SK-N-SH treated with all-trans-retinoic acid at 6 μM for 48 hours (cell line): ENCODE measurements at regions not wholly inside any gene's neighbourhood (a gene's known extent, or its start where the extent isn't known, plus 50 kb on each side); places are given as distances from the start of the nearest gene placed in this dataset.

ENCODE experiments used
- ATAC-seq: fragments of 200-7000 bp; cut with Tn5 transposase; 3 replicates; pipeline ENCODE4 v1.9.1; 2020; ENCODE audit warnings: mild to moderate bottlenecking, moderate library complexity
- ARNTL ChIP-seq: fragments of 450-650 bp; formaldehyde crosslinking; IDR thresholded peaks from 2 replicates; pipeline ENCODE4 v1.5.0; 2020; ENCODE audit warnings: low read depth, mild to moderate bottlenecking, moderate library complexity, borderline replicate concordance
- BACH2 ChIP-seq: fragments of 250-450 bp; sonication (Bioruptor Pico); IDR thresholded peaks from 2 replicates; pipeline ENCODE4 v1.9.0; 2021; ENCODE audit warnings: mild to moderate bottlenecking, borderline replicate concordance
- CREB5 ChIP-seq: fragments of 250-450 bp; sonication (Bioruptor Pico); IDR thresholded peaks from 2 replicates; pipeline ENCODE4 v1.5.1; 2020; ENCODE audit warnings: low read depth, mild to moderate bottlenecking, moderate library complexity
- CSDC2 ChIP-seq: fragments of 250-450 bp; sonication (Bioruptor Pico); IDR thresholded peaks from 2 replicates; pipeline ENCODE4 v1.5.0; 2020; ENCODE audit warnings: mild to moderate bottlenecking, moderate library complexity
- CSRNP3 ChIP-seq: fragments of 250-450 bp; sonication (Bioruptor Pico); IDR thresholded peaks from 2 replicates; pipeline ENCODE4 v1.5.1; 2021; ENCODE audit warnings: mild to moderate bottlenecking, moderate library complexity
- ESRRG ChIP-seq: fragments of 250-450 bp; sonication (Bioruptor Pico); IDR thresholded peaks from 2 replicates; pipeline ENCODE4 v1.6.1; 2021; ENCODE audit warnings: mild to moderate bottlenecking
- ISL1 ChIP-seq: fragments of 250-450 bp; sonication (Bioruptor Pico); IDR thresholded peaks from 2 replicates; pipeline ENCODE4 v2.1.2; 2022; ENCODE audit warnings: mild to moderate bottlenecking, moderate library complexity
- OSR1 ChIP-seq: fragments of 250-450 bp; sonication (Bioruptor Pico); IDR thresholded peaks from 2 replicates; pipeline ENCODE4 v1.8.0; 2022; ENCODE audit warnings: moderate library complexity, mild to moderate bottlenecking, inconsistent platforms
- POU6F1 ChIP-seq: fragments of 250-450 bp; sonication (Bioruptor Pico); IDR thresholded peaks from 2 replicates; pipeline ENCODE4 v1.8.0; 2021; ENCODE audit warnings: low read depth, mild to moderate bottlenecking, moderate library complexity, borderline replicate concordance
- PPARA ChIP-seq: fragments of 250-450 bp; sonication (Bioruptor Pico); IDR thresholded peaks from 2 replicates; pipeline ENCODE4 v1.5.0; 2020; ENCODE audit warnings: mild to moderate bottlenecking, borderline replicate concordance
- RARB ChIP-seq: fragments of 250-450 bp; sonication (Bioruptor Pico); IDR thresholded peaks from 2 replicates; pipeline ENCODE4 v1.8.0; 2021; ENCODE audit warnings: mild to moderate bottlenecking, moderate library complexity
- SNAI2 ChIP-seq: fragments of 250-450 bp; sonication (Bioruptor Pico); IDR thresholded peaks from 2 replicates; pipeline ENCODE4 v1.5.0; 2020; ENCODE audit warnings: mild to moderate bottlenecking, moderate library complexity
- TCF4 ChIP-seq: fragments of 250-450 bp; sonication (Bioruptor Pico); IDR thresholded peaks from 2 replicates; pipeline ENCODE4 v1.8.0; 2021; ENCODE audit warnings: mild to moderate bottlenecking, moderate library complexity, borderline replicate concordance
- TSHZ2 ChIP-seq: fragments of 250-450 bp; sonication (Bioruptor Pico); IDR thresholded peaks from 2 replicates; pipeline ENCODE4 v1.5.0; 2020; ENCODE audit warnings: mild to moderate bottlenecking, moderate library complexity
- ZC3H10 ChIP-seq: fragments of 250-450 bp; sonication (Bioruptor Pico); IDR thresholded peaks from 2 replicates; pipeline ENCODE4 v1.5.1; 2021; ENCODE audit warnings: mild to moderate bottlenecking, moderate library complexity
- ZFP3 ChIP-seq: fragments of 250-450 bp; sonication (Bioruptor Pico); IDR thresholded peaks from 2 replicates; pipeline ENCODE4 v1.5.0; 2020; ENCODE audit warnings: mild to moderate bottlenecking, moderate library complexity
- ZFP30 ChIP-seq: fragments of 450-650 bp; formaldehyde crosslinking; IDR thresholded peaks from 2 replicates; pipeline ENCODE4 v1.5.0; 2022; ENCODE audit warnings: mild to moderate bottlenecking, moderate library complexity
- ZNF565 ChIP-seq: fragments of 450-650 bp; formaldehyde crosslinking; conservative IDR thresholded peaks from 2 replicates; pipeline ENCODE4 v1.5.0; 2020; ENCODE audit warnings: low read depth, mild to moderate bottlenecking, moderate library complexity
- ZNF70 ChIP-seq: fragments of 450-650 bp; formaldehyde crosslinking; IDR thresholded peaks from 2 replicates; pipeline ENCODE4 v1.5.0; 2020; ENCODE audit warnings: mild to moderate bottlenecking, moderate library complexity
- ZNF8 ChIP-seq: fragments of 450-650 bp; formaldehyde crosslinking; IDR thresholded peaks from 2 replicates; pipeline ENCODE4 v1.5.0; 2020; ENCODE audit warnings: mild to moderate bottlenecking, moderate library complexity

- ATAC-seq, result peak; percentile 18
- 0 out of 2 replicates have a peak, but pooled peaks have one; percentile 26 for TF ChIP-seq CSDC2
- TF ChIP-seq CREB5 (CRISPR knock-in tag), result no peak
- TF ChIP-seq CSRNP3 (CRISPR knock-in tag), result no peak
- no peak for TF ChIP-seq ZNF8 (CRISPR knock-in tag)
- TF ChIP-seq ZNF70, result no peak
- TF ChIP-seq ESRRG, result no peak
Measured at GRCh38 chr1:115545096-115545720, 96.6 kb upstream of the VANGL1 start.

- TF ChIP-seq ESRRG, result no peak
- no peak for TF ChIP-seq CREB5 (CRISPR knock-in tag)
- TF ChIP-seq ZNF70, result no peak
- TF ChIP-seq BACH2 (CRISPR knock-in tag), result no peak
- no peak for TF ChIP-seq ARNTL (CRISPR knock-in tag)
- no peak for TF ChIP-seq ISL1
- ATAC-seq, result no peak
Measured at GRCh38 chr1:115544131-115544530, 97.6 kb upstream of the VANGL1 start.

GRCh38 chr1:115543247-115543646 lies 98.5 kb upstream of the VANGL1 start:
- TF ChIP-seq ZFP3 (no peak), ARNTL (CRISPR knock-in tag) (no peak), ZC3H10 (no peak), OSR1 (no peak), TSHZ2 (CRISPR knock-in tag) (no peak), SNAI2 (CRISPR knock-in tag) (no peak), ZNF8 (CRISPR knock-in tag) (no peak), ZNF565 (CRISPR knock-in tag) (no peak)
- no peak for ATAC-seq

GRCh38 chr1:115539736-115540135 lies 102.0 kb upstream of the VANGL1 start:
- TF ChIP-seq CREB5 (CRISPR knock-in tag) (no peak), TSHZ2 (CRISPR knock-in tag) (no peak), ARNTL (CRISPR knock-in tag) (no peak), CSRNP3 (CRISPR knock-in tag) (no peak), ZFP30 (CRISPR knock-in tag) (no peak), ZC3H10 (no peak), TCF4 (no peak), POU6F1 (CRISPR knock-in tag) (no peak), ISL1 (no peak), RARB (CRISPR knock-in tag) (no peak), PPARA (CRISPR knock-in tag) (no peak)
- no peak for ATAC-seq
